GM19351 (cell line): ENCODE measurements at regions not wholly inside any gene's neighbourhood (a gene's known extent, or its start where the extent isn't known, plus 50 kb on each side); places are given as distances from the start of the nearest gene placed in this dataset.
"Not testable (repeated sequence)": the region's sequence is repeated elsewhere in the genome, so short reads cannot be mapped to it uniquely, and the experiment has no call there.

Experiments used
- ATAC-seq: cut with Tn5 transposase; IDR thresholded peaks from one replicate; pipeline ENCODE4 v1.9.1; 2021; ENCODE audit warnings: mild to moderate bottlenecking, moderate library complexity; ENCODE audit not compliant: unreplicated experiment

DNA sequence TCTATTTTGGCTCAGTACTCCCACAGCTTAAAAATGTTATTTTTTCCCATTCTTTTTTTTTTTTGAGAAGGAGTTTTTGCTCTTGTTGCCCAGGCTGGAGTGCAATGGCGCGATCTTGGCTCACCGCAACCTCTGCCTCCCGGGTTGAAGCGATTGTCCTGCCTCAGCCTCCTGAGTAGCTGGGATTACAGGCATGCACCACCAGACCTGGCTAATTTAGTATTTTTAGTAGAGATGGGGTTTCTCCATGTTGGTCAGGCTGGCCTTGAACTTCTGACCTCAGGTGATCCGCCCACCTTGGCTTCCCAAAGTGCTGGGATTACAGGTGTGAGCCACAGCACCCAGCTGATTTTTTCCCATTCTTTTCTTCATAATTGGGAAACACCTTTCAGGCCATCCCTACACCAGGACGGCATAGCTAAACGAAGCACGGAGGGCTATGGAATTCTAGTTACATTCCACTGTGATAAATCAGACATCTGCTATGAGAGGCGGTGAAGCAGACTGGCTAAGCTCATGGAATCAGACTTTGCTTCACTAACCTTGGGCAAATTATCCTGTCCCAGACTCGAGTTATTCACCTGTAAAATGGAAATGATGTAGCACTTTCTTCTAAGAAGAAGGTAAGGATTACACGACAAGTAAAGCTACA, 68.7 kb upstream of the ZFAND5 start:
- ATAC-seq, result not testable (repeated sequence)

DNA sequence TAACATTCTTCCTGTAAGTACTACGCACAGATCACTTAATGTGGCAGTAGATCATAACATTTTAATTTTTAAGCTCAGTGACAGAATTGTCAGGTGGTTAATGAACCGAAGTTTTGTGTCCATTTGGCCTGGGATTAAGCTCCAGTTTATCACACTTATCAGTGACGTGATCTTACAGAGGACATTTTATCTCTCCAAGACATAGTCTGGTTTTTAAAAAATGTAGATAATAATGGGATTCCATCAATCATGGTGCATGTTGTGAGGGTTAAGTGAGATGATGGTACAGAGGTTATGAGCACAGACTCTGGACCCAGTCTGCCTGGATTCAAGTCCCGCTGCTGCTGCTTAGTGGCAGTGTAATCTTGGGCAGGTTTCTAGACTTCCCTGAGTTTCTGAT, 66.0 kb upstream of the ZFAND5 start:
- ATAC-seq, result no peak

DNA sequence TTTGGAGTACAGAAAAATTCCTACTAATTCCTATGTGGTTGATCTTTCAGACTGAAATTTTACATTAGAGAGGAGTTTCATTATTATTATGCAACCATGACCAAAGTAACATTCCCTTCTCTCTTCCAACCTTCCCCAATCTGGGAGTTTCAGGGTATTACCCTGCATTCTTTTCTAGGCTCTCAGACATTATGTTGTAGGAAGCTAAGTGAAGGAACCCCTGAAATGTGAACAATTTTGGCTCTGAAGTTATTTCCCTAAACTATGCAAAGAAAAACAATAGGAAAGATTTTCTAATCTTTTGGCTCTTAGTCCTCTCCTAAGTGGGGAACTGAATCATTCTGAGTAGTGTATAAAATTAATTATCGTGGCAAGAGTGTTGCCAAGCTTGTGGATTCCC, 63.3 kb upstream of the ZFAND5 start:
- ATAC-seq, result no peak

DNA sequence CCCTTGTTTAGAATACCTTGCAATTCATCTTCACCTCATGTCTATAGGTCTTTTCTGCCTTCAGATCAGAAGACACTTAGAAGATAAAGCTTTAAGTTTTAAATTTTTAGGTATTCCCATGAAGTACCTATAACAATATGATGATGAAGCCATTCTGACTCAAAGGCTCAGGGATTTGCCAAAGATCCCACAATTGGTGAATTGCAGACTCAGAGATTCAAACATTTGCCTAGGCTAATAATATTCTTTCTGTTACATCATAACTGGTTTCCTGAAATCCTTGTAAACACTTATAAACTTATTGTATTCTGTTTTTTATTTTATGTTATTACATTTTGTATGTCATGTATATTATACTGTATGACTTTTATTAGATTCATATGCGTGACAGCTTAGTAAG, 62.8 kb upstream of the ZFAND5 start:
- ATAC-seq, result no peak

DNA sequence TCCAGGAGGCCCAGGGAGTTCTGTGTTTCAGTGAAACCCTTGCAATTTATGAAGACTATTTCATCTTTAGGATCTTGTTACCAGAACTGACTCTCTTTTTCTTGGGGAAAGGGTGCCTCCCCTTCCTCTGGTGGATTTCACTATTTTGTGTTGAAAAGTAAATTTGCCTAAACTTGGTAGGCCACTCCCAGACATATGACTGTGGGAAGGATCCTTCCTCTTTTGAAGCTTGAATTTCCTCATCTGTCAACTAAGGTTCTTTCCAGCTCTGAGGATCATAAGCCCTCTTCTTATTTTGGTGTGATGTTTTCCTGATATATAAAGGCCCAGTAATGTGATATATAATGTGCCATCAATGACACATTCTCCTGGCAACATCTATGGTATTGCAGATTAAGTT, 59.1 kb upstream of the ZFAND5 start:
- ATAC-seq, result no peak

DNA sequence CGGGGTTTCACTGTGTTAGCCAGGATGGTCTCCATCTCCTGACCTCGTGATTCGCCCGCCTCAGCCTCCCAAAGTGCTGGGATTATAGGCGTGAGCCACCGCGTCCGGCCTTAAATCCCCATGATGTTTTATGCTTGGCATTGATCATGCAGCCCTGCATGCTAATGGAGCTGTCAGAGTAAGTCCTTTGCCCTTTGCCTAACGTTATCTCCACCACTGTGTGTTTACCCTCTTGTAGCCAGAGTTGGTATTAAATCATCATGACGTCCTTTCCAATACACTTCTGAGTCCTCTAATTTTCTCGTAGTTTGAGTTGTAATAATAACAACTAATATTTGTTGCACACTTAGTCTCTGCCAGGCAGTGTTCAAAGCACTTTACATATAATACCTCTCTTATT, 57.2 kb upstream of the ZFAND5 start:
- no peak for ATAC-seq

DNA sequence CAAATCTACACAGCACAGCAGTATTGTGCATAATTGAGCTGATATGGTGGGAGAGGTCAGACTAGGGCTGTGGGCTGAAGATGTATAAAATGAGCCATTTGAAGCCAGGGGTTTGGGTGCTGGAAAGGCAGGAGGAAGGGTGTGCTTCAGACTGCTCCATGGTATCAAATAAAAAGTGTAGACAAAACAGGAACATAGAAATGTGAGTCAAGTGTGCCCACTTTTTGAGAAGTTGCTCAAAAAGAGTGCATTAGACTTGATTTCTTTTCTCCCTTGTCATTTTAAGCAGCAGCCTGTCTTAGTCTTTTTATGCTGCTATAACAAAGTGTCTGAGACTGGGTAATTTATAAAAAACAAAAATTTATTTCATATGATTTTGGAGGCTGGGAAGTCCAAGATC, 55.8 kb upstream of the ZFAND5 start:
- ATAC-seq, result no peak

DNA sequence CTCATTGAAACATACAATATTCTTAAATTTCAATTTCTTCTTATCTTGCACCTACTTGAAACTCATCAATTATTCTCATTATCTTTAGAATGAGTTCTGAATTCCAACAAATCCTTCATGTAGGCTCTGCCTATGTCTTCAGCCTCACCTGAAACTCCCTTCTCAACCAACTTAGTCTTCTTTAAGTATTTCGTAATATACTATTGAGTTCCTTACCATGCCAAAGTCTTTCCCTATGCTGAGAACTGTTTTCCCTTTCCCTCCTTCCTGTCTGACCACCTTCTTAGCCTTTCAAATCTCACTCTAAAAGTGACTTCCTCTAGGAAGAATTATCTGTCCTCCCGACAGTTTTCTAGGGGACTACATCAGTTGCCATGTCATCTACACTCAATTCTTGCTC, 50.9 kb upstream of the ZFAND5 start:
- ATAC-seq, result no peak

DNA sequence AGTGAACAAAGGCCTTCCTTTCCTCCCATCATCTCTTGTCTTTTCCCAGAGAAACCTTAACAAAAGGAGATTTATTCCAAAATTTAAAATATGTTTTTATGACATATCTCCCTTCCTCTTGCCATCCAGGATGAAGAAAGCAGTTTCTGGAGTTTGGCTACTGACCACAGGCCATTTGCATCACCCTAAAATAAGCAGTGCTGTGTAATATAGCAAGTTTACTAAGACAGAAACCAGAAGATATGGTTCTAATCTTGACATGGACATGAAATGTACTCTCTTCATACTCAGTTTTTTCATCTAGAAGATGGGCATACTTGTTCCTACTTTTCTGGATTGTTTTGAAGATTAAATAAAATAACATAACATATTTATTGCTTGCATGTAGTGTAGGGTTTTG, 50.2 kb upstream of the ZFAND5 start:
- ATAC-seq, result peak; percentile 87
